IMR-90 (cell line): ENCODE measurements at regions not wholly inside any gene's neighbourhood (a gene's known extent, or its start where the extent isn't known, plus 50 kb on each side); places are given as distances from the start of the nearest gene placed in this dataset.

Experiments
- ATAC-seq: fragments of 200-7000 bp; cut with Tn5 transposase; 2 replicates; pipeline ENCODE4 v1.9.1; 2020; ENCODE audit warnings: low read depth, mild to moderate bottlenecking, moderate library complexity
- BruUV-seq: library from RNA; stranded (reverse); fragments of 400-500 nt; replicated peaks from 2 replicates; lab custom pipeline; 2021; lab: Mats Ljungman, UMichigan
- CTCF ChIA-PET: fragments of 300-600 bp; formaldehyde crosslinking; extraction: SDS; loops from one replicate; lab custom pipeline; 2021; ENCODE audit warnings: antibody characterized with exemption; lab: Yijun Ruan, JAX
- POLR2A ChIA-PET: fragments of 300-600 bp; sonication (Branson Sonifier 250); formaldehyde crosslinking; loops from one replicate; lab custom pipeline; 2022; ENCODE audit warnings: antibody characterized with exemption; ENCODE audit not compliant: unreplicated experiment; lab: Charles Lee
- DNase-seq: peaks from one replicate; pipeline ENCODE4 v3.0.0; 2013
- H2AFZ ChIP-seq: replicated peaks from 2 replicates; pipeline ENCODE3; 2013; ENCODE audit warnings: low read length, mild to moderate bottlenecking; ENCODE audit not compliant: poor library complexity
- H2AK5ac ChIP-seq: 2 replicates; pipeline ENCODE4 v1.6.1; 2013; ENCODE audit warnings: low read depth, low read length, inconsistent platforms
- H2AK9ac ChIP-seq: replicated peaks from 2 replicates; pipeline ENCODE3; 2013; ENCODE audit warnings: mild to moderate bottlenecking, low read depth, low read length, moderate library complexity; ENCODE audit not compliant: poor library complexity
- H2BK120ac ChIP-seq: 2 replicates; pipeline ENCODE4 v1.6.1; 2013; ENCODE audit warnings: low read depth, low read length, inconsistent platforms
- H2BK15ac ChIP-seq: 3 replicates; pipeline ENCODE4 v1.6.1; 2013; ENCODE audit warnings: low read depth, low read length, inconsistent platforms
- H2BK20ac ChIP-seq: 2 replicates; pipeline ENCODE4 v1.6.1; 2013; ENCODE audit warnings: low read depth, mild to moderate bottlenecking, inconsistent platforms, low read length, moderate library complexity
- H2BK5ac ChIP-seq: 2 replicates; pipeline ENCODE4 v1.6.1; 2013; ENCODE audit warnings: mild to moderate bottlenecking, low read depth, low read length, inconsistent platforms; ENCODE audit not compliant: poor library complexity, severe bottlenecking
- H3K14ac ChIP-seq: replicated peaks from 2 replicates; pipeline ENCODE4 v1.6.1; 2013; ENCODE audit warnings: low read depth, low read length, inconsistent platforms
- H3K18ac ChIP-seq: 2 replicates; pipeline ENCODE4 v1.6.1; 2013; ENCODE audit warnings: low read depth, low read length, control low read depth
- H3K23ac ChIP-seq: 2 replicates; pipeline ENCODE4 v1.6.1; 2013; ENCODE audit warnings: low read depth, low read length, inconsistent platforms
- H3K27ac ChIP-seq: 2 replicates; pipeline ENCODE4 v1.5.1; 2013; ENCODE audit warnings: mild to moderate bottlenecking, control low read depth, low read length; ENCODE audit not compliant: insufficient read depth
- H3K27me3 ChIP-seq: 2 replicates; pipeline ENCODE4 v1.6.1; 2013; ENCODE audit warnings: low read length; ENCODE audit not compliant: control insufficient read depth, insufficient read depth
- H3K36me3 ChIP-seq: 2 replicates; pipeline ENCODE4 v1.6.1; 2013; ENCODE audit warnings: low read length, mixed read lengths; ENCODE audit not compliant: control insufficient read depth, insufficient read depth
- H3K4ac ChIP-seq: 2 replicates; pipeline ENCODE4 v1.6.1; 2013; ENCODE audit warnings: low read depth, low read length, inconsistent platforms
- H3K4me1 ChIP-seq: 2 replicates; pipeline ENCODE4 v1.6.1; 2013; ENCODE audit warnings: low read length, mixed read lengths; ENCODE audit not compliant: control insufficient read depth, insufficient read depth
- H3K4me2 ChIP-seq: 2 replicates; pipeline ENCODE4 v1.6.1; 2013; ENCODE audit warnings: low read depth, mild to moderate bottlenecking, control low read depth, low read length, moderate library complexity
- H3K4me3 ChIP-seq: 2 replicates; pipeline ENCODE4 v1.5.1; 2013; ENCODE audit warnings: low read depth, mild to moderate bottlenecking, control low read depth, low read length, moderate library complexity; ENCODE audit not compliant: insufficient read depth
- H3K56ac ChIP-seq: 2 replicates; pipeline ENCODE4 v1.6.1; 2013; ENCODE audit warnings: low read length, inconsistent platforms; ENCODE audit not compliant: insufficient read depth; ENCODE audit errors: extremely low read depth
- H3K79me1 ChIP-seq, 2 experiments: 2 replicates each; pipeline ENCODE4 v1.6.1; 2013; ENCODE audit warnings: low read length in 2 of 2, inconsistent platforms in 1 of 2, low read depth in 1 of 2
- H3K9ac ChIP-seq: 2 replicates; pipeline ENCODE4 v1.6.1; 2013; ENCODE audit warnings: low read depth, low read length, control low read depth
- H3K9me1 ChIP-seq: 2 replicates; pipeline ENCODE4 v1.6.1; 2013; ENCODE audit warnings: low read length, inconsistent platforms; ENCODE audit not compliant: insufficient read depth
- H3K9me3 ChIP-seq: 2 replicates; pipeline ENCODE4 v1.6.1; 2013; ENCODE audit warnings: low read length; ENCODE audit not compliant: control insufficient read depth, insufficient read depth
- H4K20me1 ChIP-seq: 2 replicates; pipeline ENCODE4 v1.6.1; 2013; ENCODE audit warnings: low read length, inconsistent platforms; ENCODE audit not compliant: insufficient read depth
- H4K5ac ChIP-seq: 2 replicates; pipeline ENCODE4 v1.6.1; 2013; ENCODE audit warnings: mild to moderate bottlenecking, low read depth, low read length, control low read depth
- H4K8ac ChIP-seq, 2 experiments: 2 replicates each; pipeline ENCODE4 v1.6.1; 2013; ENCODE audit warnings: low read depth in 2 of 2, low read length in 2 of 2, control low read depth in 1 of 2, inconsistent platforms in 1 of 2
- H4K91ac ChIP-seq: 2 replicates; pipeline ENCODE4 v1.6.1; 2013; ENCODE audit warnings: low read depth, low read length, inconsistent platforms; ENCODE audit not compliant: insufficient read depth
- BHLHE40 ChIP-seq: fragments of 150-350 bp; IDR thresholded peaks from 2 replicates; pipeline ENCODE4 v1.6.1; 2016; ENCODE audit warnings: mild to moderate bottlenecking, low read depth, low read length
- CEBPB ChIP-seq: IDR thresholded peaks from 2 replicates; pipeline ENCODE4 v1.6.1; 2012; ENCODE audit warnings: low read depth, low read length, improper control_type of control experiment
- CHD1 ChIP-seq: IDR thresholded peaks from 2 replicates; pipeline ENCODE4 v1.6.1; 2012; ENCODE audit warnings: low read depth, low read length, improper control_type of control experiment
- FOS ChIP-seq: fragments of 150-350 bp; IDR thresholded peaks from 2 replicates; pipeline ENCODE4 v1.6.1; 2016; ENCODE audit warnings: low read depth, low read length
- MXI1 ChIP-seq: IDR thresholded peaks from 2 replicates; pipeline ENCODE4 v1.6.1; 2012; ENCODE audit warnings: low read depth, mild to moderate bottlenecking, low read length, moderate library complexity, borderline replicate concordance
- NFE2L2 ChIP-seq: fragments of 150-350 bp; IDR thresholded peaks from 2 replicates; pipeline ENCODE4 v1.6.1; 2016; ENCODE audit warnings: low read depth, mild to moderate bottlenecking, low read length
- RAD21 ChIP-seq: IDR thresholded peaks from 2 replicates; pipeline ENCODE4 v1.6.1; 2012; ENCODE audit warnings: low read length, improper control_type of control experiment
- RFX5 ChIP-seq: IDR thresholded peaks from 2 replicates; pipeline ENCODE4 v1.8.0; 2012; ENCODE audit warnings: low read depth, mild to moderate bottlenecking, low read length, moderate library complexity
- SMC3 ChIP-seq: fragments of 150-350 bp; IDR thresholded peaks from 2 replicates; pipeline ENCODE4 v1.6.1; 2016; ENCODE audit warnings: low read depth, mild to moderate bottlenecking, antibody characterized with exemption, low read length, moderate library complexity
- WGBS, 2 experiments: methylation state at CpG; one replicate each; pipeline versions ENCODE4 v1.1.5 to v1.1.7; 2013; ENCODE audit warnings: missing lambda C conversion rate in 2 of 2; ENCODE audit not compliant: insufficient read length in 1 of 2; ENCODE audit errors: extremely low coverage in 2 of 2; 5-methylcytosine and 5-hydroxymethylcytosine counted together
- dilution Hi-C: fragments of 300-500 bp; cut with HindIII; formaldehyde crosslinking; loops from one replicate; pipeline ENCODE4 v1.14.3; 2018; ENCODE audit warnings: low sequenced_read_pairs; ENCODE audit not compliant: unreplicated experiment
- in situ Hi-C: fragments of 300-500 bp; cut with MboI; formaldehyde crosslinking; loops from 3 replicates; pipeline ENCODE4 v1.14.3; 2019; ENCODE audit warnings: low sequenced_read_pairs, inconsistent platforms, mixed read lengths
- intact Hi-C: fragments of 100-400 bp; cut with micrococcal nuclease; formaldehyde crosslinking; loops from 2 replicates; pipeline ENCODE4 v1.10.0; 2022
- TF ChIP-seq, protein P1 (sequence below): fragments of 150-350 bp; IDR thresholded peaks from 2 replicates; pipeline ENCODE4 v1.6.1; 2016; ENCODE audit warnings: low read depth, mild to moderate bottlenecking, low read length, moderate library complexity, borderline replicate concordance

DNA sequence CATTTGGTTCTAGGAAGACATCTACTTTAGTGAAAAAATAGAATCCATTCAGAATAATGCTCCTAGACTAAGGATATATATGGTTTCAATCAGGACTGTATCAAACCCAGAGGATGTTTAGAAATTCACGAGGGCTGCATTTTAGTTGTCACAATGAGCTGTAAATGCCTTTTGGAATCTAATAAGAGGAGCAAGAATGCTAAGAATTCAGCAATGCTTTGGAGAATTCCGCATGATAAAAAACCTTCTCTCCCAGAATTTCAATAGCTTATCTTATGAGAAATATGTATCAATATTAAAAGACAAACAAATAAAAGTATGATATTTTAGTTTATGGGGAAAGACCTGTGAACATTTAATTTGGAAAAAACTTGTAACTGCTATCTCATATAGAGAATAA is 885.1 kb downstream of the ZPLD1 start:
- Histone ChIP-seq H3K79me1 (no peaks in the 10 kb centered on the region), H3K4me2 (no peak overlapping the region), H3K9ac (no peak overlapping the region), H2BK120ac (no peak overlapping the region), H3K4me1 (no peaks in the 10 kb centered on the region), H4K8ac (no peak overlapping the region), H2AFZ (no peak overlapping the region), H3K4ac (no peak overlapping the region), H3K18ac (no peak overlapping the region), H3K9me1 (no peaks in the 10 kb centered on the region), H3K36me3 (no peaks in the 10 kb centered on the region), H3K56ac (no peak overlapping the region), H4K5ac (no peak overlapping the region), H4K20me1 (no peaks in the 10 kb centered on the region), H2BK15ac (no peak overlapping the region), H4K91ac (no peak overlapping the region), H3K23ac (no peak overlapping the region), H3K27me3 (no peaks in the 10 kb centered on the region), H3K4me3 (no peak overlapping the region), H2BK20ac (no peak overlapping the region), H2BK5ac (no peak overlapping the region), H2AK5ac (no peak overlapping the region), H2AK9ac (no peak overlapping the region), H3K27ac (no peak overlapping the region), H3K14ac (no peak overlapping the region), H3K9me3 (no peaks in the 10 kb centered on the region)
- in situ Hi-C loops (no loop called here), dilution Hi-C loops (no loop called here), intact Hi-C loops (no loop called here)
- ChIA-PET CTCF (no interaction called here), POLR2A (no interaction called here)
- ATAC-seq: no peak
- TF ChIP-seq BHLHE40 (no peak), CHD1 (no peak), RFX5 (no peak), RAD21 (no peak), MXI1 (no peak), NFE2L2 (no peak), SMC3 (no peak), FOS (no peak), CEBPB (no peak)
- TF ChIP-seq, protein P1, sequence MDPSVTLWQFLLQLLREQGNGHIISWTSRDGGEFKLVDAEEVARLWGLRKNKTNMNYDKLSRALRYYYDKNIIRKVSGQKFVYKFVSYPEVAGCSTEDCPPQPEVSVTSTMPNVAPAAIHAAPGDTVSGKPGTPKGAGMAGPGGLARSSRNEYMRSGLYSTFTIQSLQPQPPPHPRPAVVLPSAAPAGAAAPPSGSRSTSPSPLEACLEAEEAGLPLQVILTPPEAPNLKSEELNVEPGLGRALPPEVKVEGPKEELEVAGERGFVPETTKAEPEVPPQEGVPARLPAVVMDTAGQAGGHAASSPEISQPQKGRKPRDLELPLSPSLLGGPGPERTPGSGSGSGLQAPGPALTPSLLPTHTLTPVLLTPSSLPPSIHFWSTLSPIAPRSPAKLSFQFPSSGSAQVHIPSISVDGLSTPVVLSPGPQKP: no peak
- WGBS, 2 experiments: no CpG with 5 or more reads among the region's 2 CpGs
- BruUV-seq: no TSS peak
- DNase-seq: no peak
